Esophagus squamous epithelium (tissue), 5 donors: ENCODE measurements at regions not wholly inside any gene's neighbourhood (a gene's known extent, or its start where the extent isn't known, plus 50 kb on each side); places are given as distances from the start of the nearest gene placed in this dataset.

ENCODE experiments used
- DNase-seq: peaks from one replicate; lab custom pipeline; 2025; lab: John Stamatoyannopoulos, UW
- H3K27ac ChIP-seq, 4 donors: fragments of 200-600 bp; sonication (generic); one replicate each; pipeline ENCODE4 v1.5.1; 2016 to 2019; ENCODE audit warnings: mild to moderate bottlenecking in 1 of 4
- H3K27me3 ChIP-seq, 4 donors: fragments of 200-600 bp; sonication (generic); 1 replicate in 3 of 4; 2 replicates in 1 of 4; pipeline versions ENCODE4 v1.5.1 to v1.6.0; 2017 to 2021; ENCODE audit warnings: antibody characterized with exemption in 1 of 4
- H3K36me3 ChIP-seq, 3 donors: fragments of 200-600 bp; sonication (generic); one replicate each; pipeline ENCODE4 v1.5.1; 2016 to 2019
- H3K4me1 ChIP-seq, 3 donors: fragments of 200-600 bp; sonication (generic); one replicate each; pipeline ENCODE4 v1.5.1; 2017 to 2019
- H3K4me3 ChIP-seq, 4 donors: fragments of 200-600 bp; sonication (generic); 1 replicate in 3 of 4; 2 replicates in 1 of 4; pipeline ENCODE4 v1.5.1; 2016 to 2019; ENCODE audit warnings: mild to moderate bottlenecking in 2 of 4, moderate library complexity in 1 of 4
- H3K9me3 ChIP-seq, 3 donors: fragments of 200-600 bp; sonication (generic); one replicate each; pipeline ENCODE4 v1.5.1; 2016 to 2019
- CTCF ChIP-seq, 6 experiments: fragments of 450-650 bp in 4 of 6; fragments of 200-600 bp in 2 of 6; sonication (generic) in 2 of 6; IDR thresholded peaks; one replicate each; pipeline ENCODE4 v1.5.1; 2016 to 2019; ENCODE audit warnings: antibody characterized with exemption in 6 of 6, mild to moderate bottlenecking in 4 of 6, moderate library complexity in 4 of 6
- POLR2A ChIP-seq, 4 donors: fragments of 450-650 bp; IDR thresholded peaks; one replicate each; pipeline ENCODE4 v1.6.1; 2017; ENCODE audit warnings: antibody characterized with exemption in 4 of 4, mild to moderate bottlenecking in 4 of 4, moderate library complexity in 3 of 4
- WGBS, 2 donors: methylation state at CpG; one replicate each; pipeline ENCODE4 v1.1.5; 2018; 5-methylcytosine and 5-hydroxymethylcytosine counted together
- intact Hi-C: fragments of 100-400 bp; cut with DNase I; formaldehyde crosslinking; loops from one replicate; pipeline ENCODE4 v1.15.0; 2022
- donor health status: DM: yes; HTN: yes; CAD: no.

- H3K9me3 ChIP-seq, result no peaks in the 10 kb centered on the region
- 73 to 74% methylated on average over 3 of the region's 6 CpGs for WGBS, 2 donors
- H3K27me3 ChIP-seq, result peaks cover 0 to 33% (median 0%) of the 10 kb centered on the region in 4 donors
- no peak for DNase-seq
- no peaks in the 10 kb centered on the region for H3K4me1 ChIP-seq
- no peak overlapping the region for H3K4me3 ChIP-seq
- TF ChIP-seq CTCF (IDR thresholded peaks at IDR 0.05), result no peak
- TF ChIP-seq POLR2A (IDR thresholded peaks at IDR 0.05), result no peak
- intact Hi-C loops, result no loop called here
- no peak overlapping the region for H3K27ac ChIP-seq
- no peaks in the 10 kb centered on the region for H3K36me3 ChIP-seq
These were observed 105.1 kb upstream of the SMIM23 start for GRCh38 chr5:171680485-171680884.

- no peak overlapping the region for H3K27ac ChIP-seq
- no peak for DNase-seq
- H3K9me3 ChIP-seq, result no peaks in the 10 kb centered on the region
- 67 to 78% methylated on average over 1 to 4 of the region's 4 CpGs for WGBS, 2 donors
- intact Hi-C loops, result no loop called here
- H3K4me1 ChIP-seq, result no peaks in the 10 kb centered on the region
- H3K4me3 ChIP-seq, result no peak overlapping the region
- TF ChIP-seq POLR2A (IDR thresholded peaks at IDR 0.05) (no peak), CTCF (IDR thresholded peaks at IDR 0.05) (no peak)
- peaks cover 0 to 33% (median 0%) of the 10 kb centered on the region in 4 donors for H3K27me3 ChIP-seq
- H3K36me3 ChIP-seq, result no peaks in the 10 kb centered on the region
These were observed 104.6 kb upstream of the SMIM23 start for GRCh38 chr5:171681061-171681460.

- no peak overlapping the region for H3K4me3 ChIP-seq
- no peaks in the 10 kb centered on the region for H3K9me3 ChIP-seq
- no peaks in the 10 kb centered on the region for H3K36me3 ChIP-seq
- TF ChIP-seq CTCF (IDR thresholded peaks at IDR 0.05) (no peak), POLR2A (IDR thresholded peaks at IDR 0.05) (no peak)
- H3K27ac ChIP-seq, result no peak overlapping the region
- DNase-seq, result no peak
- intact Hi-C loops, result no loop called here
- WGBS, 2 donors, result 38 to 42% methylated on average over 4 to 5 of the region's 6 CpGs
- peaks cover 0 to 33% (median 0%) of the 10 kb centered on the region in 4 donors for H3K27me3 ChIP-seq
- no peaks in the 10 kb centered on the region for H3K4me1 ChIP-seq
These were observed 103.9 kb upstream of the SMIM23 start for GRCh38 chr5:171681677-171682076.

- WGBS, 2 donors, result 62 to 75% methylated on average over 7 to 9 of the region's 9 CpGs
- no peak for TF ChIP-seq CTCF (IDR thresholded peaks at IDR 0.05)
- TF ChIP-seq POLR2A (IDR thresholded peaks at IDR 0.05), result no peak
- no peaks in the 10 kb centered on the region for H3K4me1 ChIP-seq
- H3K4me3 ChIP-seq, result no peak overlapping the region
- H3K27ac ChIP-seq, result no peak overlapping the region
- H3K9me3 ChIP-seq, result no peaks in the 10 kb centered on the region
- H3K36me3 ChIP-seq, result no peaks in the 10 kb centered on the region
- no peak for DNase-seq
- intact Hi-C loops, result no loop called here
- peaks cover 0 to 33% (median 0%) of the 10 kb centered on the region in 4 donors for H3K27me3 ChIP-seq
These were observed 102.8 kb upstream of the SMIM23 start for GRCh38 chr5:171682801-171683200.

GRCh38 chr5:171684169-171684568 is 101.4 kb upstream of the SMIM23 start:
- H3K27me3 ChIP-seq, result peaks cover 0 to 31% (median 0%) of the 10 kb centered on the region in 4 donors
- H3K4me3 ChIP-seq, result no peak overlapping the region
- H3K27ac ChIP-seq, result no peak overlapping the region
- no peak for DNase-seq
- H3K36me3 ChIP-seq, result no peaks in the 10 kb centered on the region
- WGBS, 2 donors, result 77 to 85% methylated on average over 5 of the region's 5 CpGs
- no peak for TF ChIP-seq POLR2A (IDR thresholded peaks at IDR 0.05)
- TF ChIP-seq CTCF (IDR thresholded peaks at IDR 0.05), result no peak
- no peaks in the 10 kb centered on the region for H3K4me1 ChIP-seq
- intact Hi-C loops, result no loop called here
- H3K9me3 ChIP-seq, result no peaks in the 10 kb centered on the region
